ENCODE measurements at regions not wholly inside any gene's neighbourhood (a gene's known extent, or its start where the extent isn't known, plus 50 kb on each side); places are given as distances from the start of the nearest gene placed in this dataset.

DNA sequence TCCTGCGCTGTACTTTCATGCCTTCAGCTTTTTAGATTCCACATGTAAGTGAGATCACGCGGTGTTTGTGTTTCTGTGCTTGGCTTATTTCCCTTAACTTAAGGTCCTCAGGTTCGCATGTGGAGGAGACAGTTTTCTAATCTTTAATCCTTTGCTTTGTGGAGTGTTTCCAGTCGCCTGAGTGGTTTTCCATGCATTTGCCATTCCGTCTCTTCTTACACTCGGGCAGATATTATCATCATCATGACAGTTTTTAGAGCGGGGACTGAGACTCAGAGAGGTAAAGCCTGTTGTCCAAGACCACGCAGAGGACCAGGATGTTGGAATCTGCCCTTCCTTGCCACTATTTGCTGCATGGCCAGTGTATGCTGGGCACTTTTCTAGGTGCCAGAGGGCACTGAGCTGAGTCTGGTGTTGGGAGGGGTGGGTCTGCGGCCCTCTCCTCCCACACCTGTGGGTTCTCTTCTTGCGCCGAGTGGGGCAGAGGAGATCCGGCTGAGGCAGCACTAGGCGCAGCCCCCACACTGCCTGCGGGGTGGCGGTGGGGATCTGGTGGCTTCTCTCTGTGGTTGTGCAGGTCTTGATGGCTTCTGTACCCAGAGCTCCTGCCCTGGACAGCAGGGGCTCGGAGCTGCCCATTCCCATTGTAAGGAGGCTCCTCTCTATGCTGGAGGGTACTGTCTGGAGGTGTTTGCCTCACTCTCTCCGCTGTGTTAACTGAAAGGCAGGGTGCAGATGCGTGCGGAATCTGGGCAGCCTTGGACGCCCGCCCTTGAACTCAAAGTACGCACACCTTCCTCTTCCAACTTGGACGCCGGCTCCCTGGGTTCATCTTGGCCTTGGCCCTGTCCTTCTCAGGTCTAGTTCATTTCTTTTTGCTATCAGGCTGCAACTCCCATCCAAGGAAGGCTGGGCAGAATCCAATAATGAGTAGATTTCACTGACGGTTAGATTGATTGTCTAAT is 156.0 kb upstream of the RGMA start:
- TF ChIP-seq, protein P1, sequence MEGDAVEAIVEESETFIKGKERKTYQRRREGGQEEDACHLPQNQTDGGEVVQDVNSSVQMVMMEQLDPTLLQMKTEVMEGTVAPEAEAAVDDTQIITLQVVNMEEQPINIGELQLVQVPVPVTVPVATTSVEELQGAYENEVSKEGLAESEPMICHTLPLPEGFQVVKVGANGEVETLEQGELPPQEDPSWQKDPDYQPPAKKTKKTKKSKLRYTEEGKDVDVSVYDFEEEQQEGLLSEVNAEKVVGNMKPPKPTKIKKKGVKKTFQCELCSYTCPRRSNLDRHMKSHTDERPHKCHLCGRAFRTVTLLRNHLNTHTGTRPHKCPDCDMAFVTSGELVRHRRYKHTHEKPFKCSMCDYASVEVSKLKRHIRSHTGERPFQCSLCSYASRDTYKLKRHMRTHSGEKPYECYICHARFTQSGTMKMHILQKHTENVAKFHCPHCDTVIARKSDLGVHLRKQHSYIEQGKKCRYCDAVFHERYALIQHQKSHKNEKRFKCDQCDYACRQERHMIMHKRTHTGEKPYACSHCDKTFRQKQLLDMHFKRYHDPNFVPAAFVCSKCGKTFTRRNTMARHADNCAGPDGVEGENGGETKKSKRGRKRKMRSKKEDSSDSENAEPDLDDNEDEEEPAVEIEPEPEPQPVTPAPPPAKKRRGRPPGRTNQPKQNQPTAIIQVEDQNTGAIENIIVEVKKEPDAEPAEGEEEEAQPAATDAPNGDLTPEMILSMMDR (conservative IDR thresholded peaks at IDR 0.05; ENCODE audit: low read length) = no peak
- no peak for TF ChIP-seq EZH2phosphoT487 (IDR thresholded peaks at IDR 0.05; ENCODE audit: borderline replicate concordance)

Measured in Loucy (cell line).